ENCODE measurements at regions not wholly inside any gene's neighbourhood (a gene's known extent, or its start where the extent isn't known, plus 50 kb on each side); places are given as distances from the start of the nearest gene placed in this dataset.

DNA sequence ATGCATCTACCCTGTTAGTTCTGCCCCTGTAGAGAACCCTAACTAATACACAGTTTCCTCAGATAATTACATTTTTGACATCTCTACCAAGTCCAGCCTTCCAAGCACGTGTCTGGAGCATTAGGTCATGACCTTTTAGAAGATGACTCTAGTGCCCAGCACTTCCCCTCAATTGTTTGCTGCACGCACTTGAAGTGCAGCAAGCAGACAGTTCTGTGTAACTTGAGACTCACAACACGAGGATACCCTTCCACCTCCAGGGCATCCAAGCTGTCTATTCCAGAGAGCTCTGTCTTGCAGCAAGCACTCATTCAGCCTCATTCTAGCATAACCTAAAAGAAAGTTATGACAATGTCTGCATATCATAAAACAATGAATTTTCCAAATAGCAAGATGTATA, 1410.5 kb upstream of the CDH18 start:
- TF ChIP-seq, protein P1, sequence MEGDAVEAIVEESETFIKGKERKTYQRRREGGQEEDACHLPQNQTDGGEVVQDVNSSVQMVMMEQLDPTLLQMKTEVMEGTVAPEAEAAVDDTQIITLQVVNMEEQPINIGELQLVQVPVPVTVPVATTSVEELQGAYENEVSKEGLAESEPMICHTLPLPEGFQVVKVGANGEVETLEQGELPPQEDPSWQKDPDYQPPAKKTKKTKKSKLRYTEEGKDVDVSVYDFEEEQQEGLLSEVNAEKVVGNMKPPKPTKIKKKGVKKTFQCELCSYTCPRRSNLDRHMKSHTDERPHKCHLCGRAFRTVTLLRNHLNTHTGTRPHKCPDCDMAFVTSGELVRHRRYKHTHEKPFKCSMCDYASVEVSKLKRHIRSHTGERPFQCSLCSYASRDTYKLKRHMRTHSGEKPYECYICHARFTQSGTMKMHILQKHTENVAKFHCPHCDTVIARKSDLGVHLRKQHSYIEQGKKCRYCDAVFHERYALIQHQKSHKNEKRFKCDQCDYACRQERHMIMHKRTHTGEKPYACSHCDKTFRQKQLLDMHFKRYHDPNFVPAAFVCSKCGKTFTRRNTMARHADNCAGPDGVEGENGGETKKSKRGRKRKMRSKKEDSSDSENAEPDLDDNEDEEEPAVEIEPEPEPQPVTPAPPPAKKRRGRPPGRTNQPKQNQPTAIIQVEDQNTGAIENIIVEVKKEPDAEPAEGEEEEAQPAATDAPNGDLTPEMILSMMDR (IDR thresholded peaks at IDR 0.05; ENCODE audit: low read depth, low read length) = no peak
- no peak for TF ChIP-seq POLR2A (IDR thresholded peaks at IDR 0.05; ENCODE audit: extremely low read depth, insufficient read length)
- TF ChIP-seq, protein P2, sequence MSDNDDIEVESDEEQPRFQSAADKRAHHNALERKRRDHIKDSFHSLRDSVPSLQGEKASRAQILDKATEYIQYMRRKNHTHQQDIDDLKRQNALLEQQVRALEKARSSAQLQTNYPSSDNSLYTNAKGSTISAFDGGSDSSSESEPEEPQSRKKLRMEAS (IDR thresholded peaks at IDR 0.05; ENCODE audit: low read depth, low read length) = no peak
- no peak for TF ChIP-seq MYC (IDR thresholded peaks at IDR 0.05; ENCODE audit: low read depth, low read length)
